Heart left ventricle (tissue), 16 donors: ENCODE measurements at regions not wholly inside any gene's neighbourhood (a gene's known extent, or its start where the extent isn't known, plus 50 kb on each side); places are given as distances from the start of the nearest gene placed in this dataset.

Experiments
- ATAC-seq, 4 donors: fragments of 200-7000 bp; cut with Tn5 transposase; one replicate each; pipeline ENCODE4 v1.9.1; 2020 to 2022; ENCODE audit warnings: moderate library complexity in 4 of 4, mild to moderate bottlenecking in 3 of 4, moderate number of reproducible peaks in 1 of 4
- DNase-seq, 5 donors: peaks; one replicate each; pipeline ENCODE4 v3.0.0-alpha.2; 2020
- H3K27ac ChIP-seq, 12 donors: fragments of 200-600 bp; sonication (generic) in 4 of 12; one replicate each; pipeline versions ENCODE4 v1.5.0 to v1.8.0; 2016 to 2022; ENCODE audit warnings: mild to moderate bottlenecking in 2 of 12
- H3K27me3 ChIP-seq, 9 donors: fragments of 200-600 bp; sonication (generic) in 2 of 9; one replicate each; pipeline versions ENCODE4 v1.5.1 to v1.8.0; 2016 to 2022; ENCODE audit warnings: mild to moderate bottlenecking in 3 of 9
- H3K36me3 ChIP-seq, 9 donors: fragments of 200-600 bp; sonication (generic) in 2 of 9; one replicate each; pipeline versions ENCODE4 v1.5.0 to v1.8.0; 2018 to 2022; ENCODE audit warnings: mild to moderate bottlenecking in 2 of 9
- H3K4me1 ChIP-seq, 12 donors: fragments of 200-600 bp; sonication (generic) in 4 of 12; one replicate each; pipeline versions ENCODE4 v1.5.0 to v1.8.0; 2016 to 2022; ENCODE audit warnings: mild to moderate bottlenecking in 3 of 12
- H3K4me3 ChIP-seq, 12 donors: fragments of 200-600 bp; sonication (generic) in 4 of 12; one replicate each; pipeline versions ENCODE4 v1.5.0 to v1.8.0; 2017 to 2022; ENCODE audit warnings: mild to moderate bottlenecking in 9 of 12, moderate library complexity in 4 of 12
- H3K9me3 ChIP-seq, 12 donors: fragments of 200-600 bp; sonication (generic) in 4 of 12; one replicate each; pipeline versions ENCODE4 v1.5.0 to v1.8.0; 2016 to 2022; ENCODE audit warnings: mild to moderate bottlenecking in 1 of 12
- CTCF ChIP-seq, 12 donors: fragments of 200-600 bp; sonication (generic) in 4 of 12; IDR thresholded peaks; one replicate each; pipeline versions ENCODE4 v1.5.0 to v1.8.0; 2018 to 2022; ENCODE audit warnings: antibody characterized with exemption in 12 of 12, mild to moderate bottlenecking in 5 of 12
- POLR2A ChIP-seq, 2 donors: fragments of 450-650 bp; IDR thresholded peaks; one replicate each; pipeline ENCODE4 v1.6.1; 2017; ENCODE audit warnings: antibody characterized with exemption in 2 of 2, mild to moderate bottlenecking in 2 of 2, moderate library complexity in 2 of 2
- WGBS, 4 donors: extraction: QIAGEN DNeasy Blood & Tissue Kit in 2 of 4; methylation state at CpG; one replicate each; pipeline versions ENCODE4 v1.1.5 to v1.1.7; 2013 to 2018; 5-methylcytosine and 5-hydroxymethylcytosine counted together
- intact Hi-C, 10 donors: fragments of 100-400 bp; cut with DNase I; formaldehyde crosslinking; loops; one replicate each; pipeline versions ENCODE4 v1.11.1 to v1.14.2; 2022
- donor health status: ischemic (EF 13 %, LVEDD 7.1; RV severe dilation, severe dysfunction).
- donor health status: healthy with polysubstance abuse.
- donor health status: DM: no; HTN: yes; CAD: no.
- donor health status: DM: no; HTN: no; CAD: no.
- donor health status: ischemic (EF 25% LVEDD 6.9; RV normal size, moderate dysfunction).
- donor health status: ischemic (EF 25% LVEDD 5.7; RV mildly dilated, moderate dysfunction).
- donor health status: healthy.
- donor health status: DM: yes; HTN: yes; CAD: no.
- donor health status: ischemic (EF 35%, LVEDD 5.7; RV mildly dilated, moderate dysfunction).
- donor health status: nonischemic (EF 11% LVEDD 7.7; RV severe dilation, severe dysfunction).
- donor health status: DM: yes; HTN: yes; CAD: no.
- donor health status: PGD.
- donor health status: ischemic (EF 29% LVEDD 5.4; RV normal size, mild dysfunction).
- donor health status: nonischemic (EF 23%, LVEDD 6.1; RV moderate dilation, normal function).

DNA sequence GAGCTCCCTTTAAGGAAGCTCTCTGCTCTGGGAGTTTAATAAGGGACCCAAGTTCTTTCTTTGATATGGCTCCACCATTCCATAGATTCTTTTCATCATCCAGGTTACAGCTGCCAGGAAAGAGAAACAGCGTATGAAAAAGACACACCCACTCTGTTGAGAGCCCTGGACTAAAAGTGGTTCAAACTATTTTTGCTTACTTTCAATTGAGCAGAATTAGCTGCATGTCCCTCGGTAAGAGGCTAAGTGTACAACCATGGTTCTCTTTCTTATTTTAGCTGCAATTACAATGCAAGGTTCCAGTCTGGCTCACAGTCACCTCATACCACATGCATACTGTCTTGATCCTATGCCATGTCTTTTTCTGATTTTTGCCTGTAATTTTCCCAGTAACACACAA is 1288.3 kb downstream of the NSUN3 start:
- intact Hi-C loops, result no loop called here
- Histone ChIP-seq H3K27me3 (no peaks in the 10 kb centered on the region), H3K36me3 (no peaks in the 10 kb centered on the region), H3K4me3 (no peak overlapping the region), H3K9me3 (no peaks in the 10 kb centered on the region), H3K27ac (no peak overlapping the region), H3K4me1 (no peaks in the 10 kb centered on the region)
- peak in 1 of 4 donors; percentile 27 for ATAC-seq
- 28 to 37% (median 31%) methylated on average over 2 of the region's 2 CpGs for WGBS, 4 donors
- TF ChIP-seq CTCF (IDR thresholded peaks at IDR 0.05) (no peak), POLR2A (IDR thresholded peaks at IDR 0.05) (no peak)
- no peak for DNase-seq

DNA sequence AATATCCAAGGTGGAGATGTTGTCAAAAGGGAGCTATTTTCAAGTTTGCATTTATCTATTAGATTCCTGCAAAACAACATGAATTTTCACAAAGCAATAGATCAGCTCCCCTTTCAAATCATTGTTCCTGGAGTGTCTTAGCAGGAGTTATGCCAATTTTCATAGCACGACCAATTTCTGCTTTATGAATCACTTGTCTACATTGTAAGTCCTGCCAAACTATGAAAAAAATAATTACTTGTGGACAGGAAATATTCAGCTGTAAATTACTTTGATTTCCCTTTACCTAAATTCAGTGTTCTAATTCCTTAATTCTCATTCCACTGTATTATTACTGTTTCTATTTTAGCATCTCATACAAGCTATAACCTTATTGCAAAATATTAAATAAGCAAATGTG is 1289.6 kb downstream of the NSUN3 start:
- WGBS, 4 donors, result 39 to 52% (median 47%) methylated on average over 1 of the region's 1 CpG

DNA sequence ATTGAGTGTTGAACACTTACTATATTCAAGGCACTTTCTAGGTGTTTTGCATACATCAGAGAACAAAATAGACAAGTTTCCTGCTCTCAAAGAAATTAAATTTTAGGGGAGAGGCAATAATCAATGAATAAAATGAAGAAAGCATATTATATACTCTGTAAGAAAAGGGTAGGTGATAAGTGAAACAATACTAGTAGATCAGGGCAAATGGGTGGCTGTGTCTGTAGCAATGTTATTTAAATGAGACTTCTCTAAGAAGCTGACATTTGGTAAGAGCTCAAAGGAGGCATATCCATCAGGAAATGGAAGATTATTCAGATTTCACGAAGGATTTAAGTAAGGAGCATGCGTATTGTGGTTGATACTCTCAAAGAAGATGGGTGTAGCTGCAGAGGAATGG is 1291.6 kb downstream of the NSUN3 start:
- H3K27ac ChIP-seq, result no peak overlapping the region
- ATAC-seq, result no peak
- no peak for TF ChIP-seq CTCF (IDR thresholded peaks at IDR 0.05)
- TF ChIP-seq POLR2A (IDR thresholded peaks at IDR 0.05), result no peak
- no peak overlapping the region for H3K4me3 ChIP-seq
- H3K9me3 ChIP-seq, result no peaks in the 10 kb centered on the region
- intact Hi-C loops, result no loop called here
- no peaks in the 10 kb centered on the region for H3K27me3 ChIP-seq
- WGBS, 4 donors, result 70 to 75% (median 74%) methylated on average over 2 of the region's 2 CpGs
- H3K4me1 ChIP-seq, result no peaks in the 10 kb centered on the region
- no peaks in the 10 kb centered on the region for H3K36me3 ChIP-seq
- no peak for DNase-seq

More for the DNA sequence above, 1289.6 kb downstream of the NSUN3 start:
- Histone ChIP-seq H3K27ac (no peak overlapping the region), H3K36me3 (no peaks in the 10 kb centered on the region), H3K4me1 (no peaks in the 10 kb centered on the region), H3K27me3 (no peaks in the 10 kb centered on the region), H3K9me3 (no peaks in the 10 kb centered on the region), H3K4me3 (no peak overlapping the region)
- intact Hi-C loops, result no loop called here
- TF ChIP-seq CTCF (IDR thresholded peaks at IDR 0.05) (no peak), POLR2A (IDR thresholded peaks at IDR 0.05) (no peak)
- DNase-seq (no peak), ATAC-seq (no peak)

DNA sequence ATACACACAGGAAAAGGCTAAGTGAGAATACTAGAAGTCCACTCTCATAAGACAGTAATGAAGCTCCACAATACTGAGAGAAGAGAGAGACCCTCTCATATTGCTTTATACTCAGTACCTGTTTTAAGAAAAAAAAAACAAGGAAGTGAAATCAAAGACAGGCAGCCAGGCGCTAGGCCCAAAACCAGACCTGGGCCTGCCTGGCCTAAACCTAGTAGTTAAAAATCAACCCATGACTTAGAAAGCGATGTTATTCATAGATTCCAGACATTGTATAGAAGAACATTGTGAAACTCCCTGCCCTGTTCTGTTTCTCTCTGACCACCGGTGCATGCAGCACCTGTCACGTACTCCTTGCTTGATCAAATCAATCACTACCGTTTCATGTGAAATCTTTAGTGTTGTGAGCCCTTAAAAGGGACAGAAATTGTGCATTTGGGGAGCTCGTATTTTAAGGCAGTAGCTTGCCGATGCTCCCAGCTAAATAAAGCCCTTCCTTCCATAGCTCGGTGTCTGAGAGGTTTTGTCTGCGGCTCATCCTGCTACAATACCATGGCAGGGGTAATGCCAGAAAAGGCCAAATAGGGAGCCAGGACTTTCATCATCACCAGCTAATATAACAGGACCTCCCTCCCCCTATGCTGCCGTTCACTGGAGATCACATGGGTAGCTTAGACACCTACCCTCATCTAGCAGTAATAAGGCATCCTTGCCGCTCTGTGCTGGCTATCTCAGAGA is 1294.1 kb downstream of the NSUN3 start:
- H3K4me3 ChIP-seq, result no peak overlapping the region
- no peak overlapping the region for H3K27ac ChIP-seq
- TF ChIP-seq POLR2A (IDR thresholded peaks at IDR 0.05), result no peak
- TF ChIP-seq CTCF (IDR thresholded peaks at IDR 0.05), result no peak
- no peaks in the 10 kb centered on the region for H3K36me3 ChIP-seq
- WGBS, 4 donors, result 78 to 93% (median 88%) methylated on average over 11 of the region's 11 CpGs
- intact Hi-C loops, result no loop called here
- H3K27me3 ChIP-seq, result no peaks in the 10 kb centered on the region
- ATAC-seq, result no peak
- H3K9me3 ChIP-seq, result no peaks in the 10 kb centered on the region
- DNase-seq, result no peak
- no peaks in the 10 kb centered on the region for H3K4me1 ChIP-seq
